A204.1 (cell line): ENCODE measurements at regions not wholly inside any gene's neighbourhood (a gene's known extent, or its start where the extent isn't known, plus 50 kb on each side); places are given as distances from the start of the nearest gene placed in this dataset.

ENCODE experiments used
- FAIRE-seq: peaks from 2 replicates; lab custom pipeline; 2012; peaks lifted over from hg19 to GRCh38; lab: Jason Lieb, UNC

DNA sequence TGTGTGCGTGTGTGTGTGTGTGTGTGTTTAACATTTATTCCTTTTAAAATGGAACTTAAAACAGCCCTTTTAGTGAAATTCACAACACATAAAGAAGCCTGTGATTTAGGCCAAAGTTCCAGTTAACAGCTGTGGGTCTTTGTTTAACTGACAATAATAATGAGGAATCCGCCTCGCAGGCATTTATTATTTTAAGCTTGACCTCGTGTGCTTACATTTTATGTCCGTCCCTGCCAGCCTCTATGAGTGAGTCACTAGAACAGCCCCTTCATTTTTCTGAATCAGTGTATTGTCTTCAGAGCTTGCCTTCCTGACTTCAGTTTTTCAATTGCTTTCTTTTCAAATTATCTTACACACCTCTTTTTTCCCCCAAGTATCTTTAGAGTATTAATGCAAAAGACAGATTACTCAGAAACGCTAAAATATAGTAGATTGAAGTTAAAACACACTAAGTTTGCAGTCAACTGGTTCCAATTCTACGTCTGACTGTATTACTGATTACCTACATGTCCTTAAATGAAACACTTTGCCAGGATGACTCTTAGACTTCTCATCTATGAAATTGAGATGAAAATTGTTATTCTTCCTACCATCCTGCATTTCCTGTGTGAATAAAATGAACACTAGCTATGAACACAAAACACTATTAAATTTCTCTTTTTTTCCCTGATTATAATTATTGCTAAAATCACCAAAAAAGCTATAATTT, 319.6 kb upstream of the HS3ST1 start:
- FAIRE-seq, result no peak

- FAIRE-seq, result no peak
Observed at GRCh38 chr4:11746734-11747133, 318.0 kb upstream of the HS3ST1 start.

GRCh38 chr4:11743976-11744375, 315.3 kb upstream of the HS3ST1 start:
- no peak for FAIRE-seq

GRCh38 chr4:11743236-11743635, 314.5 kb upstream of the HS3ST1 start:
- no peak for FAIRE-seq

DNA sequence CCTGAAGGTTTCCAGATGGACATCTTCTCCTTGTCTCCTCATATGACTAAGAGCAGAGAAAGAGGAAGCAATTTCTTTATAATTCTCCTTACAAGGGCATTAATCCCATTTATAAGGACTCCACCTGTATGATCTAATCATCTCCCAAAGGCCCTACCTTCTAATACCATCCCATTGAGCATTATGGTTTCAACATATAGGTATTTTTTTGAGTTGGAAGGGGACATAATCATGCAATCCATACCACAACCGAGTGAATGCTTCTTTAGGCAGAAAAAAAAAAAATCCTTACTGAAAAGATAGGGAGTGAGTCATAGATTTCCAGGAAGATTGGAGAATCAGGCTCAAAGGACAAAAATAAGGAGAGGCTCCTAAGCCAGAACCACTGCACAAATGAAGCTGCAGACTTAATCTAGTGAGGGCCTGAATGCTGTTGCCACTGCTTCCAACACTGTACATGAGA, 312.5 kb upstream of the HS3ST1 start:
- FAIRE-seq, result no peak

GRCh38 chr4:11739992-11740391, 311.3 kb upstream of the HS3ST1 start:
- FAIRE-seq, result no peak

- FAIRE-seq, result no peak
Observed at GRCh38 chr4:11736978-11737377, 308.3 kb upstream of the HS3ST1 start.

DNA sequence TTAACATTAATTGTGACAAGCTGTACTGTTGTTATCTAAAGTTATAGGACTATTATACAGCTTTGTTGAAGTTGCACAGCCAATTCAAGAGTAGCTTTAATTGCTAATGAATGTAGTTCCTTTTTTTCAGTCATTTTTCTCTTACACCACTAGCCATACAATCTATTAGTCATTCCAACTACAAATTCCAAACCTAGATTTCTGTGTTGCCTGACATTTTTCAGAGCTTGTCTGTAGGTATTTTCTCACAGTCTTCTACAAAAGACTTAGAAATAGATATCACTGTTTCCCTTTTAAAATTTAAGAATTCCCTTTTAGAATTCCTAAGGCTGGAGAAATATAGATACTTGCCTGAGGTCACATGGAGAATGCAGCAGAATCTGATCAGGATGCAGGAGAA, 307.0 kb upstream of the HS3ST1 start:
- FAIRE-seq, result no peak

GRCh38 chr4:11732155-11732554, 303.5 kb upstream of the HS3ST1 start:
- no peak for FAIRE-seq

- no peak for FAIRE-seq
Observed at GRCh38 chr4:11730545-11730944, 301.9 kb upstream of the HS3ST1 start.

DNA sequence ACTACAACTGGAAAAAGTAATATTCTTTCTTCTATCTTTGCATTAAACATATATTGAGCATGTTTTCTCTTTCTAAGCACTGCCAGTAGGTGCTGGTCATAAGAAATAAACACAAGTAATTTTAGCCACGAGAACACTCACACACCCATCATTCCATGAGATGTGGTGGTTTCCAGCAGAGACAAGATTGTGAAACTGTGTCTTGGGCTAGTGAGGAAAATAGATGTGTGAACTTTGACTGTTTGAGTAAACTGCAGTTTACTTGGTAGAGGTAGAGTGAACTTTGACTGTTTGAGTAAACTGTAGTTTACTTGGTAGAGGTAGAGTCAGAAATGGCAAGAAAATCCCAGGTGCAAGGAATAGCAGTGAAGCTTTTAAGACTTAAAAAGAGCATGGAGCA, 300.9 kb upstream of the HS3ST1 start:
- FAIRE-seq, result no peak

DNA sequence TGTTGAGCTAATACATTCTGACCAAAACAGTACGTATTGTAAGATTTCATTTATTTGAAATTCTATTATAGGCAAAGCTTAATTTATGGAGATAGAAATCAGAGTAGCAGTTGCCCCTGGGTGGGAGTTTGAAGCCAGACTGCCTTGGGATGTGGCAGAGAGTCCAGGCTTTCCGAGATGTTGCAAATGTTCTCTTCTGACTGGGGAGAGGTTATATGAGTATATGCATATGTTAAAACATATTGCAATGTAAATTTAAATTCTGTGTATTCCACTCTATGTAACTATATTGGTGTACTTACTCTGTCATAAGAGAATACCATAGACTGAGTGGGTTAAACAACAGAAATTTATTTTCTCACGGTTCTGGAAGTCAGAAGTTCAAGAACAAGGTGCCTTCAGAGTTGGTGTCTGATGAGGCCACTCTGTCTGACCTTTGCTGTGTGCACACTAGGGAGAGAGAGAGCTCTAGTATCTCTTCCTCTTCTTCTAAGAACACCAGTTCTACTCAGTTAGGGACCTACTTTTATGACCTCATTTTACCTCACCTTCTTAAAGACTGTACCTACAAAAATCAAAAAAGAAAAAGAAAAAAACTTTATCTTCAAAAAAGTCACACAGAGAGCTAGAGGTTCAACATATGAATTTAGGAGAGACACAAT, 299.3 kb upstream of the HS3ST1 start:
- FAIRE-seq, result no peak

- FAIRE-seq, result no peak
Observed at GRCh38 chr4:11724731-11725130, 296.0 kb upstream of the HS3ST1 start.

GRCh38 chr4:11722223-11722622, 293.5 kb upstream of the HS3ST1 start:
- FAIRE-seq, result no peak

GRCh38 chr4:11720292-11720691, 291.6 kb upstream of the HS3ST1 start:
- FAIRE-seq, result no peak

- FAIRE-seq, result no peak
Observed at GRCh38 chr4:11719879-11720278, 291.2 kb upstream of the HS3ST1 start.

DNA sequence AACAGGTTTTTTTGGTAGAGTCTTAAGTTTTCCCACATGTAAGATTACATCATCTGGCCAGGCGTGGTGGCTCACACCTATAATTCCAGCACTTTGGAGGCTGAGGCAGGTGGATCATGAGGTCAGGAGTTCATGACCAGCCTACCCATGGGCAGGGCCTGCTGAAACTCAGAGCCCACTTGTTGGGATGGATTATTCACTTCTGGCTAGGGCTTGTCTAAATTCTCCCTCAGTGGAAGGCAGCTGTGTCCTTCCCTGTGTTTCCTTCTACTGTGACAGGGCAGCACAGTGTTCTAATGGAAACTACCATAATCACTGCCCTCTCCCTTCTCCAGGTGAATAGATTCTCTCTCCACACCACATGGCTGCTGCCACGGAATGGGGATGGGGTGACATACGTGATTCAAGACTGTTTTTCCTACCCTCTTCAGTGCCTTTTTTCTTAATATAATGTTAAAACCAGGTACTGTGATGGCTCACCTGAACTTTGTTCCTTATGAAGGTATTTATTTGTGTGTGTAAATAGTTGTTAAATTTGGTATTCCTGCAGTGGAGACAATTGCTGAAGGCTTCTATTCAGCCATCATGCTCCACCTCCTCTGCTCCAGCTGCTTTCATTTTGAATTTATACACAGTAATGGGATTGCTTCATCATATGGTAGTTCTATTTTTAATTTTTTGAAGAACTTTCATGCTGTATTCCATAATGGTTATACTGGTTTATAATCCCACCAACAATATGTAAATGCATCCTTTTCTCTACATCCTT, 287.2 kb upstream of the HS3ST1 start:
- no peak for FAIRE-seq

DNA sequence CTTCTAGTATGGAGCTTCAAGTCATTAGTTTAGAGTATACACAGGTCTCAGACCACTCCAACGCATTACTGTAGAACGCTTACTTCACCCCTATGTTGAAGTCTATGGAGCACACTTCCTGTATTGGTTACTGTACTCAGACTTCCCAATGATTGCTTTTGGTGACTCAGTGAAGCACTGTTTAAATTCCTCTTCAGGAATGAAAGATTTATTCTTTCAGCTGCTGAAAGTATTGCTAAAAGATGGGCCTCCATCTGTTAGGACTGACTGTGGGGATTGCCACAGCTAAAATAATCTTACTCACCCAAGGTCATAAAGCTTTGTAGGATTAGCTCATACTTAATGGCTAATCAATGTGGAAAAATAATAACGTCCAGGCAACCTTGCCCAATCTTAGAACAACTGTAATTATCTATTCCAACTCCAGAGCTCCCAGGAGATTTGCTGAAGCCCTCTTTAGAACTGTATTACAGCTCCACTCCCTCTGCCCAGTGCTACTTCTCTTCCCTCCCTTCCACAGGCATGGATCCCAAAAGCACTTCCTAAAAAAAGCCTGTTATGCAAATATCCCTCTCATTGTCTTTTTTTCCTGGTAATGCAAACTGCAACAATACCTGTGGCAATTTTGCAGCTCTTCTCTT, 281.9 kb upstream of the HS3ST1 start:
- no peak for FAIRE-seq

GRCh38 chr4:11704186-11704830, 275.6 kb upstream of the HS3ST1 start:
- FAIRE-seq, result no peak

DNA sequence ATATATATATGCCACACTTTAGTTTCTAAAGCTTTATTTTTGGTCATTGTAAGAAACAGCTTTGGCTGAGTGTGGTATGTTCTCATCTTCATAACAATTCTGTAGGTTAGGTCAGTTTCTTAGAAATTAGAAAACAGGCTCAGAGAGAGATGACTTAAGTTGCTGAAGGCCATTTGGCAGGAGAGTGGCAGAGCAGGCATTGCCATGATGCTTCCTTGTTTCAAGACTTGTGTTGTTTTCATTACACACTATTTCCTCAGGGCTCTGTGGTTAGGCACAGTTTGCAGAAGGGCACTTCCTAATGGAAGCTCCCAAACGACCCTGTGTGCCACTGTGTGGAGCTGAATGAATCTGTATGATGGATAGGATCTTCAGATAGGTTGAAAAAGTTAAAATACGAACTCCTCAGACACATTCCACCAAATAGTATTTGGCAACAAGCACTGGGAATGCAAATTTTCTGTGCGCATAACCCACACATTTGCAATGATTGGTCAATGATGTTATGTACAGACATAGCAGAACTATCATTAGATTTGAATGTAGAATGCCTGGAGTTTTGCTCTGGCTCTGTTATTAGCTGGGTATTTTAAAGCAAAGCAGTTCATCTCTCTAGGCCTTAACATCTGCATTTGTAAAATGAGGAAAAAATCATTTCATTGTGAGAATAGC, 274.3 kb upstream of the HS3ST1 start:
- FAIRE-seq, result no peak

- FAIRE-seq, result no peak
Observed at GRCh38 chr4:11701966-11702725, 273.5 kb upstream of the HS3ST1 start.
